Thyroid gland (tissue), 4 donors: ENCODE measurements at regions not wholly inside any gene's neighbourhood (a gene's known extent, or its start where the extent isn't known, plus 50 kb on each side); places are given as distances from the start of the nearest gene placed in this dataset.

Experiments used
- DNase-seq, 2 donors: peaks; one replicate each; pipeline ENCODE4 v3.0.0-alpha.2; 2019
- H3K27ac ChIP-seq, 3 donors: fragments of 200-600 bp; sonication (generic); 1 replicate in 2 of 3; 2 replicates in 1 of 3; pipeline ENCODE4 v1.5.1; 2016 to 2019; ENCODE audit warnings: mild to moderate bottlenecking in 1 of 3, moderate library complexity in 1 of 3
- H3K27me3 ChIP-seq: fragments of 200-600 bp; sonication (generic); one replicate; pipeline ENCODE4 v1.5.1; 2019
- H3K36me3 ChIP-seq, 2 donors: fragments of 200-600 bp; sonication (generic); one replicate each; pipeline ENCODE4 v1.5.1; 2016 to 2019
- H3K4me1 ChIP-seq, 2 donors: fragments of 200-600 bp; sonication (generic); one replicate each; pipeline ENCODE4 v1.5.1; 2017 to 2019
- H3K4me3 ChIP-seq, 3 donors: fragments of 200-600 bp; sonication (generic); replicated peaks in 1 of 3; 1 replicate in 2 of 3; 2 replicates in 1 of 3; pipeline ENCODE4 v1.5.1; 2016; ENCODE audit warnings: mild to moderate bottlenecking in 1 of 3
- H3K9me3 ChIP-seq: fragments of 200-600 bp; sonication (generic); one replicate; pipeline ENCODE4 v1.5.1; 2017
- CTCF ChIP-seq, 6 experiments: fragments of 200-600 bp in 3 of 6; fragments of 450-650 bp in 3 of 6; sonication (generic) in 3 of 6; IDR thresholded peaks; one replicate each; pipeline ENCODE4 v1.5.1; 2016 to 2019; ENCODE audit warnings: antibody characterized with exemption in 6 of 6, mild to moderate bottlenecking in 2 of 6, inconsistent platforms in 1 of 6, moderate library complexity in 1 of 6
- POLR2A ChIP-seq, 2 donors: fragments of 450-650 bp; IDR thresholded peaks; one replicate each; pipeline ENCODE4 v1.6.1; 2017; ENCODE audit warnings: antibody characterized with exemption in 2 of 2, mild to moderate bottlenecking in 2 of 2, moderate library complexity in 1 of 2
- WGBS, 2 donors: methylation state at CpG; one replicate each; pipeline ENCODE4 v1.1.5; 2017; 5-methylcytosine and 5-hydroxymethylcytosine counted together
- intact Hi-C: fragments of 100-400 bp; cut with DNase I; formaldehyde crosslinking; loops from one replicate; pipeline ENCODE4 v1.15.1; 2023

GRCh38 chr4:151998723-151999122, 237.9 kb upstream of the GATB start:
- no peak overlapping the region for H3K4me3 ChIP-seq
- DNase-seq = no peak
- TF ChIP-seq CTCF (IDR thresholded peaks at IDR 0.05) = no peak
- no peak for TF ChIP-seq POLR2A (IDR thresholded peaks at IDR 0.05)
- H3K27ac ChIP-seq = no peak overlapping the region
- H3K9me3 ChIP-seq = no peaks in the 10 kb centered on the region
- no peaks in the 10 kb centered on the region for H3K36me3 ChIP-seq
- H3K27me3 ChIP-seq = no peaks in the 10 kb centered on the region
- intact Hi-C loops = no loop called here
- H3K4me1 ChIP-seq = no peaks in the 10 kb centered on the region
- 80 to 83% methylated on average over 9 of the region's 9 CpGs for WGBS, 2 donors

GRCh38 chr4:151997461-151997860, 236.7 kb upstream of the GATB start:
- 97 to 100% methylated on average over 2 of the region's 2 CpGs for WGBS, 2 donors

GRCh38 chr4:151994429-151994828, 233.6 kb upstream of the GATB start:
- no peak for DNase-seq
- no peak for TF ChIP-seq POLR2A (IDR thresholded peaks at IDR 0.05)
- no peak for TF ChIP-seq CTCF (IDR thresholded peaks at IDR 0.05)
- Histone ChIP-seq H3K27me3 (no peaks in the 10 kb centered on the region), H3K4me3 (no peak overlapping the region), H3K9me3 (no peaks in the 10 kb centered on the region), H3K36me3 (no peaks in the 10 kb centered on the region), H3K27ac (no peak overlapping the region), H3K4me1 (no peaks in the 10 kb centered on the region)
- WGBS, 2 donors = 92 to 95% methylated on average over 3 of the region's 3 CpGs
- intact Hi-C loops = no loop called here

More at GRCh38 chr4:151997461-151997860, 236.7 kb upstream of the GATB start:
- Histone ChIP-seq H3K4me1 (no peaks in the 10 kb centered on the region), H3K4me3 (no peak overlapping the region), H3K27ac (no peak overlapping the region), H3K27me3 (no peaks in the 10 kb centered on the region), H3K36me3 (no peaks in the 10 kb centered on the region), H3K9me3 (no peaks in the 10 kb centered on the region)
- intact Hi-C loops = no loop called here
- no peak for TF ChIP-seq CTCF (IDR thresholded peaks at IDR 0.05)
- no peak for DNase-seq

- no peak for TF ChIP-seq POLR2A (IDR thresholded peaks at IDR 0.05)
- TF ChIP-seq CTCF (IDR thresholded peaks at IDR 0.05) = no peak
- no peaks in the 10 kb centered on the region for H3K4me1 ChIP-seq
- WGBS, 2 donors = 63 to 64% methylated on average over 8 of the region's 8 CpGs
- H3K4me3 ChIP-seq = no peak overlapping the region
- no peak for DNase-seq
- no peaks in the 10 kb centered on the region for H3K9me3 ChIP-seq
- no peaks in the 10 kb centered on the region for H3K36me3 ChIP-seq
- H3K27ac ChIP-seq = no peak overlapping the region
- H3K27me3 ChIP-seq = no peaks in the 10 kb centered on the region
- intact Hi-C loops = no loop called here
Observed at GRCh38 chr4:151993521-151993920, 232.7 kb upstream of the GATB start.

GRCh38 chr4:151992332-151993154, 231.7 kb upstream of the GATB start:
- Histone ChIP-seq H3K4me1 (no peaks in the 10 kb centered on the region), H3K36me3 (no peaks in the 10 kb centered on the region), H3K27ac (no peak overlapping the region), H3K9me3 (no peaks in the 10 kb centered on the region), H3K27me3 (no peaks in the 10 kb centered on the region), H3K4me3 (no peak overlapping the region)
- no peak for DNase-seq
- WGBS, 2 donors = 84 to 88% methylated on average over 5 of the region's 5 CpGs
- intact Hi-C loops = no loop called here
- TF ChIP-seq POLR2A (IDR thresholded peaks at IDR 0.05) (no peak), CTCF (IDR thresholded peaks at IDR 0.05) (no peak)
